Ammon's horn (tissue), 1 donor: ENCODE measurements at regions not wholly inside any gene's neighbourhood (a gene's known extent, or its start where the extent isn't known, plus 50 kb on each side); places are given as distances from the start of the nearest gene placed in this dataset.
A peak's percentile ranks its signal among the peaks of the same experiment; 100 is the strongest.
"Not testable (repeated sequence)": the region's sequence is repeated elsewhere in the genome, so short reads cannot be mapped to it uniquely, and the experiment has no call there.

Source experiments
- DNase-seq: peaks from one replicate; pipeline ENCODE4 v3.0.0-alpha.2; 2016; ENCODE audit warnings: low spot score

- DNase-seq: no peak
These were observed 953.4 kb upstream of the IGFBP7 start for GRCh38 chr4:58063404-58064160.

DNA sequence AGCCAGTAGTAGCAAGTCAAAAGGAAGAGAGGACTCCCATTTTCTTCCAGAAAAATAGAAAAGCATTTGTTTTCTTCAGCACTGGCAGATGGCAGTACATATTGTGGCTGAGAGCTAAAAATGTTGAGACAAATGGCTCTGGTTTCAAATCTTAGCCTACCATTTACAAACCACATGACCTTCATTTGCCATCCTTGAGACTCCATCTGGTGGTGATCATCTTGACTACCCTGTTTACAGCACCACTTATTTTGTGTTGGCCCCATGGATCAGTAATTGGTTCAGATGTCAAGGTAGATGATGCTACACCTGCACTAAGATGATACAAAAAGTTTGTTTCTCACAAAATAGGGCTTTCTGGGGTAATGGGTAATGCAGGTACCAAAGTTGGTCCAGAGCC lies 951.8 kb upstream of the IGFBP7 start:
- DNase-seq: no peak

DNA sequence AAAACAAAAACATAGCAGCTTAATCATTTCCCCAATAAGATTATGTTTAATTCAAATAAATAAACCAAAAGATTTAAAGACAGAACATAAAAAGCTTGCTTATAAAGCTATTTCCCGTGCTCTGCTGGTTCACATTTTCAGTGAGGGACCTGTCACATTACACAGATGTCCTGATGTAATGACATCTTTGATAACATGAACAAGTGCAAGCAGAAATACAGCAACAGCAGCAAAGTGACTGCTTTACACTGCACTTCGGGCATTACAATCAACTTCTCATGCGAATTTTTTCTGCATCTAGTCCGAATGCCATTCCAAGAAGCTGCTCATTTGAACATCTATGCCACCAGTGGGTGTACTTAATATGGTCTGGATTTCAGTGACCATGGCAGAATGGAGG lies 940.3 kb upstream of the IGFBP7 start:
- no peak for DNase-seq

- no peak for DNase-seq
These were observed 938.3 kb upstream of the IGFBP7 start for GRCh38 chr4:58048491-58048890.

DNA sequence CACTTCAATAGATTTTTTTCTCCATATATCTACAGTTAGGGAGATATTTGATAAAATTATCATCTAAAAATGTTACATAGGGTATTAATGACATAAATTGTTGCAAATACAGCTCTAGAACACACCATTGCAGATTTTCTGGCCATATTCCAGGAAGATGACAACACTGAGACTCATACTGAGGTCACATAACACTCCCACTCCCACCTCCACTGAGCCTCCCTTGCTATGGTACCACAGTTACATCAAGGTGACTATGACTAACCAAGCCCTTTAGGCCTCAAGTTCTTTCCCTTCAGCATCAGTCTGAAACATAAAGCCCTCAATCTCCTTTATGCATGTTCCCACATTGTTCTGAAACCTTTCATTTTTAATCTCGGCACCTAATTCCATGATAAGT lies 932.0 kb upstream of the IGFBP7 start:
- DNase-seq: no peak

- peak; percentile 2 for DNase-seq
These were observed 883.8 kb upstream of the IGFBP7 start for GRCh38 chr4:57993944-57994343.

DNA sequence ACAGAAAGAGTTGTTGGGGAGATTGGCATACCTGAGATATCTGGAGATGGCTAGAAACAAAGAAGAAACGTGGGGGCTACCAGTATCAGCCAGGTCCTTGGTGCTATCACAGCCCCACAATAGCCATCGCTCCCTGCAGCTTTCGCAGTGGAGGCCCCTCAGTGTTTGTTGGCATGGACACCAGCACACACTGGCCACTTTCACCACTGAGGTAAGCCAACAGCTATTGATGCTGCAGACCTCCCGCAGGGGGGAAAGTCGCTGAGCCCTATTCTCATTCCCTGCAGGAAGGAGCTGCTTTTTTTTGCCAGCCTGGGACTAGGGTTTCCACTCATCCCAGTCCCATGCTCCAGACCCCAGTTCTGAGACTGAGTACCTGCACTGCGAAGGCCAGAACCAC lies 879.2 kb upstream of the IGFBP7 start:
- DNase-seq: no peak

DNA sequence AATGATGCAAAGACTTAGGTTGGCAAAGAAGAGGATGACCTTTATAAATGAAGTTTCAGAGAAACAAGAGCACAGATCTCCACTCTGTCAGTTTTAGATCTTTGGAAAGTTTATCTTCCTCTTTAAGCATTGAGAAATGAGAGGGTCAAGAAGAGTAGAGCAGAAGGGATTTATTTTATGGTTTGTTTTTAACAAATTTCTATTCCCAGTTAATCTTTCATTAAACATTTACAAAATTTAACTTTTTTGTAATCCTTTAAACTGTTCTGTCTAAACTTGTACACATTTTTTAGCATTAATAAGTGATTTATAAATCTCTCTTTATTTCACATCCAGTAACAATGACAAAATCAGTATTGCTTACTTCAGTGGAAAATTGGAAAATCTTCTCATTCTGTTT lies 875.0 kb upstream of the IGFBP7 start:
- no peak for DNase-seq

- no peak for DNase-seq
These were observed 870.9 kb upstream of the IGFBP7 start for GRCh38 chr4:57981123-57981522.

- no peak for DNase-seq
These were observed 864.6 kb upstream of the IGFBP7 start for GRCh38 chr4:57974821-57975220.

DNA sequence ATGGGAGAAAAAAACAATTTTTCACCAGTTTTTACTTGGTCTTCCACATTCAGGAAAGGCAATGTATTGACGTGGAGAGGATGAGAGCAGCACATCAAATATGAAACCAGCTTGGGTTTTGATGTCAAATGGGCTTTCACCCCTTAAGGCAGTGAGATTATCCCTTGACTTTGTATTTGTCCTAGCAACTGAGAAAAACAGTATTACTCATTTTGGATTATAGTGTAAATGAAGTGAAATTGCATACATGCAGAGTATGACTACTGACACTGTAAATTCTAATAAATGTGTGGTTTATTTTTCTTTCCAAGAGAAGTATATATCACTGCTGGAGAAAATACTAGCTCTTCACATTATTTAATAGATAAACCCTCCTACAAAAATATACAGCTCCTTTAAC lies 863.6 kb upstream of the IGFBP7 start:
- DNase-seq: no peak

DNA sequence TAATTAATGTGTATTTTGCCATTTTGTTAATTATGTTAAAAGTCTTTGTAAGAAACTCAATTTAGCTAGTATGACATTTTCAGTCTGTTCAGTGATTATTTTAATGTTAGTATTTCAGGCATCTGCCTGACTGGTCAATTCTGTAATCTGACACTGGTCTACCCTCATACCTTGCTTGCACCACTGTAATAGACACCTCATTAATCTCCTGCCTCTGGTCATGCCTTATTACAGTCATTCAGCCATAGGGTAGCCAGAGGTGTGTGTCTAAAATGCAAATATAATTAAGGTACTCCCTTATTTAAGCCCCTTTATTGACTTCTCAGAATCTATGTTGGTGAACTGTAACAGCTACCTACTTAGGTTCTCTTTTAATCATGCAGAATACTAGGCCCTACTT lies 861.1 kb upstream of the IGFBP7 start:
- DNase-seq: no peak

DNA sequence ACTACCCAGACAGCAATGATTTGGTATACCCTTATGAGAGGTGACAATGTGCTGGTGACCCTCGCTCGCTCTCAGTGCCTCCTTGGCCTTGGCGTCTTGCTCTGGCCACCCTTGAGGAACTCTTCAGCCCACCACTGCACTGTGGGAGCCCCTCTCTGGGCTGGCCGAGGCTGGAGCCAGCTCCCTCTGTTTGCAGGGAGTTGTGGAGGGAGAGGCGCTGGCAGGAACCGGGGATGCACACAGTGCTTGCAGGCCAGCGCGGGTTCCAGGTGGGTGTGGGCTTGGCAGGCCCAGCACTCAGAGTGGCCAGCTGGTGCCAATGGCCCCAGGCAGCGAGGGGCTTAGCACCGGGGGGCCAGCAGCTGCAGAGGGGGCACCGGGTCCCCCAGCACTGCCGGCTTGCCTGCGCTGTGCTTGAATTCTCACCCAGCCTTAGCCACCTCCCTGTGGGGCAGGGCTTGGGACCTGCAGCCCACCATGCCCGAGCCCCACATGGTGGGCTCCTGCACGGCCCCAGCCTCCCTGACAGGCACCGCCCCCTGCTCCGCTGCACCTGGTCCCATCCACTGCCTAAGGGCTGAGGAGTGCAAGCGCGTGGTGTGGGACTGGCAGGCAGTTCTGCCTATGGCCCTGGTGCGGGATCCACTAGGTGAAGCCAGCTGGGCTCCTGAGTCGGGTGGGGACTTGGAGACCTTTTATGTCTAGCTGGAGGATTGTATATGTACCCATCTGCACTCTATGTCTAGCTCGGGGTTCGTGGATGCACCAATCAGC lies 857.0 kb upstream of the IGFBP7 start:
- DNase-seq: no peak

- DNase-seq: not testable (repeated sequence)
These were observed 855.2 kb upstream of the IGFBP7 start for GRCh38 chr4:57965431-57965830.

- no peak for DNase-seq
These were observed 835.1 kb upstream of the IGFBP7 start for GRCh38 chr4:57945298-57945697.

GRCh38 chr4:57943682-57944081 lies 833.5 kb upstream of the IGFBP7 start:
- DNase-seq: no peak

- not testable (repeated sequence) for DNase-seq
These were observed 827.1 kb upstream of the IGFBP7 start for GRCh38 chr4:57937326-57937725.

DNA sequence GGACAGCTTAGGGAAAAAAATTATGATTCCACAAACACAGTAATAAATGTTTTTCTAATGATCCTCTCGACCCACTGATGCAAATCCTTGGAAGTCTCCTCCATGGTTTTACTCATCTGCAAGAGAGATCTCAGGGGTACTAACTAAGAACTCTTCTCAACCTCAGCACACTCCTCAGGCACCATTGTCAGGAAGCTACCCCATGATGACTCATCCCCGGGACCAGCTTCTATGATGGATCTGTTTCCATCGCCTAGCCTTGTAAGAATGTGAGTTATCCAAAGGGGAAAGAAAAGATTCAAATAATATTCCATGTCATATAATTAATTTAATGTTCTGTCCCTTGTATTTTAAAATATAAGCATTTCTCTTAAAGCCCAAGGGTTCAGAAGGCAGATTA lies 816.1 kb upstream of the IGFBP7 start:
- DNase-seq: no peak

- DNase-seq: no peak
These were observed 814.8 kb upstream of the IGFBP7 start for GRCh38 chr4:57924951-57925350.

- DNase-seq: no peak
These were observed 806.3 kb upstream of the IGFBP7 start for GRCh38 chr4:57916479-57916878.

GRCh38 chr4:57911203-57911602 lies 801.0 kb upstream of the IGFBP7 start:
- no peak for DNase-seq

GRCh38 chr4:57910151-57910550 lies 800.0 kb upstream of the IGFBP7 start:
- no peak for DNase-seq

DNA sequence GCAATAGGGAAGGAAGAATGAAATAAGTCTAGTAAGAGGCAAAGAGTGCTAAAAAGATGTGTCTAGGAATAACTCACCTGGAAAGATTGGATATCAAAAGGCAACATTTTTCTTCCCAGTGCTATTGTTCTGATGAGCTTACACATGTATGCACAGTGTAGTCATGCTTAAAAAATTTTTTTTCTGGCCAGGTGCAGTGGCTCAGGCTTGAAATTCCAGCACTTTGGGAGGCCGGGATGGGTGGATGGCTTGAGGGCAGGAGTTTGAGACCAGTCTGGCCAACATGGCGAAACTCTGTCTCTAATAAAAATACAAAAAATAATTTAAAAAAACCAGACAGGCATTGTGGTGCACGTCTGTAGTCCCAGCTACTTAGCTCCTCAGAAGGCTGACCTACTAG lies 795.8 kb upstream of the IGFBP7 start:
- DNase-seq: no peak

DNA sequence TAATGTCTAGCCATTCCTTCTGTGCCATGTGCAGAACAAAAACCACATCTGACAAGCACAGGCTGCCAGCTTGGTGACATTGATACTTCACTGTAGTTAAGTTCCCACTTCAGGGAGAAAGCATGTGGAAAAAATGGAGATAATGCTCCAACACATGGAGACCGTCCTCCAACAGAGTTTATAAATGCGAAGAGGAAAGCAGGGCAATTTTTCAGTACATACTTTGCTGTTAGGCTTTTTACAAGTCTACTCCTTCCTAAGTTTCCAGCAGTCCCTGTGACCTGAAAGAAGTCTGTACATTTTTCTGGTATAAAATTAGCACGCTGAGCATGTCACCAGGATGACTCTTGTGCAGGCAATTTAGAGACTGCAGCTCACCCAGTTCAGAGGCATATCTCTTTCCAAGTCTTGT lies 766.9 kb upstream of the IGFBP7 start:
- no peak for DNase-seq
